ENCODE measurements at regions not wholly inside any gene's neighbourhood (a gene's known extent, or its start where the extent isn't known, plus 50 kb on each side); places are given as distances from the start of the nearest gene placed in this dataset.

- TF ChIP-seq CTCF (IDR thresholded peaks at IDR 0.05) = no peak
- TF ChIP-seq POLR2A (IDR thresholded peaks at IDR 0.05) = no peak
- no peak for TF ChIP-seq POLR2AphosphoS5 (IDR thresholded peaks at IDR 0.05)
Measured at GRCh38 chr14:71348817-71349216, 441.6 kb downstream of the PCNX1 start.

Data from sigmoid colon (tissue), 4 donors.